ENCODE measurements at regions not wholly inside any gene's neighbourhood (a gene's known extent, or its start where the extent isn't known, plus 50 kb on each side); places are given as distances from the start of the nearest gene placed in this dataset.

DNA sequence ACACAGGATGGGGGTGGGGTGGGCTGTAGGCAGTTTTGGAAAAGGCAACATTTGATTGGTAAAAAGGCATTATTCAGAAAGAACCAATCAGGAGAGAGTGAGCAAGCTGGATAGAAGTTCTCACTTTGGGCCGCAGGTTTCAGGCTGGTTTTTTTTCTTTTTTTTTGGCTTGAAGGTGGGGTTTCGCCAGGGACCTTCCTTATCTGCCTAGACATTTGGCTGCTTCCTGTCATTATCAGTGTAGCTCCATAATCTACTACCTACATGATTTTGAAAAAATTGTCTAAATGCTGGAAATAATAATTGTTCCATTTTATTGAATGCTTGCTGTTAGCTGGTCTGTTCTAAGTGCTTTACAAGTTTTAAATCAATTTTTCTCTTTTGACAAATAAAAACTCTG is 649.0 kb downstream of the TMTC2 start:
- TF ChIP-seq POLR2A (IDR thresholded peaks at IDR 0.05) (no peak), EP300 (IDR thresholded peaks at IDR 0.05) (no peak)
- TF ChIP-seq, protein P1, sequence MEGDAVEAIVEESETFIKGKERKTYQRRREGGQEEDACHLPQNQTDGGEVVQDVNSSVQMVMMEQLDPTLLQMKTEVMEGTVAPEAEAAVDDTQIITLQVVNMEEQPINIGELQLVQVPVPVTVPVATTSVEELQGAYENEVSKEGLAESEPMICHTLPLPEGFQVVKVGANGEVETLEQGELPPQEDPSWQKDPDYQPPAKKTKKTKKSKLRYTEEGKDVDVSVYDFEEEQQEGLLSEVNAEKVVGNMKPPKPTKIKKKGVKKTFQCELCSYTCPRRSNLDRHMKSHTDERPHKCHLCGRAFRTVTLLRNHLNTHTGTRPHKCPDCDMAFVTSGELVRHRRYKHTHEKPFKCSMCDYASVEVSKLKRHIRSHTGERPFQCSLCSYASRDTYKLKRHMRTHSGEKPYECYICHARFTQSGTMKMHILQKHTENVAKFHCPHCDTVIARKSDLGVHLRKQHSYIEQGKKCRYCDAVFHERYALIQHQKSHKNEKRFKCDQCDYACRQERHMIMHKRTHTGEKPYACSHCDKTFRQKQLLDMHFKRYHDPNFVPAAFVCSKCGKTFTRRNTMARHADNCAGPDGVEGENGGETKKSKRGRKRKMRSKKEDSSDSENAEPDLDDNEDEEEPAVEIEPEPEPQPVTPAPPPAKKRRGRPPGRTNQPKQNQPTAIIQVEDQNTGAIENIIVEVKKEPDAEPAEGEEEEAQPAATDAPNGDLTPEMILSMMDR (IDR thresholded peaks at IDR 0.05), result no peak

Data from sigmoid colon (tissue), 4 donors.